Thoracic aorta (tissue), 2 donors: ENCODE measurements at regions not wholly inside any gene's neighbourhood (a gene's known extent, or its start where the extent isn't known, plus 50 kb on each side); places are given as distances from the start of the nearest gene placed in this dataset.

Experiments used
- ATAC-seq: fragments of 150-250 bp; one replicate; pipeline ENCODE4 v1.8.0; 2017; ENCODE audit warnings: low read depth; ENCODE audit not compliant: insufficient number of reproducible peaks, low FRiP score
- DNase-seq: peaks from one replicate; pipeline ENCODE4 v3.0.0-alpha.2; 2020; ENCODE audit warnings: low spot score
- H3K27ac ChIP-seq, 2 donors: fragments of 200-600 bp; sonication (generic); 1 replicate in 1 of 2; 2 replicates in 1 of 2; pipeline ENCODE4 v1.5.1; 2016; ENCODE audit warnings: mild to moderate bottlenecking in 2 of 2, moderate library complexity in 2 of 2
- H3K27me3 ChIP-seq: fragments of 200-600 bp; sonication (generic); replicated peaks from 2 replicates; pipeline ENCODE4 v1.6.0; 2016; ENCODE audit warnings: mild to moderate bottlenecking; ENCODE audit not compliant: insufficient read depth
- H3K36me3 ChIP-seq: fragments of 200-600 bp; sonication (generic); one replicate; pipeline ENCODE4 v1.5.1; 2016
- H3K4me1 ChIP-seq, 2 donors: fragments of 200-600 bp; sonication (generic); 1 replicate in 1 of 2; 2 replicates in 1 of 2; pipeline versions ENCODE4 v1.5.1 to v1.6.0; 2016; ENCODE audit warnings: low read depth in 2 of 2, mild to moderate bottlenecking in 1 of 2; ENCODE audit not compliant: control insufficient read depth in 1 of 2
- H3K4me3 ChIP-seq: fragments of 200-600 bp; sonication (generic); 2 replicates; pipeline ENCODE4 v1.5.1; 2016; ENCODE audit warnings: mild to moderate bottlenecking
- H3K9me3 ChIP-seq: fragments of 200-600 bp; sonication (generic); 2 replicates; pipeline ENCODE4 v1.5.1; 2016
- CTCF ChIP-seq: fragments of 200-600 bp; sonication (generic); IDR thresholded peaks from one replicate; pipeline ENCODE4 v1.5.1; 2019; ENCODE audit warnings: antibody characterized with exemption

- Histone ChIP-seq H3K9me3 (no peaks in the 10 kb centered on the region), H3K27ac (no peak overlapping the region), H3K36me3 (no peaks in the 10 kb centered on the region), H3K4me3 (no peak overlapping the region), H3K4me1 (no peaks in the 10 kb centered on the region), H3K27me3 (no peaks in the 10 kb centered on the region)
- ATAC-seq: no peak
- no peak for DNase-seq
- TF ChIP-seq CTCF: no peak
Measured at GRCh38 chr17:14818469-14818868, 446.7 kb downstream of the PMP22 start.

- no peaks in the 10 kb centered on the region for H3K4me1 ChIP-seq
- no peaks in the 10 kb centered on the region for H3K9me3 ChIP-seq
- no peak for TF ChIP-seq CTCF
- no peaks in the 10 kb centered on the region for H3K36me3 ChIP-seq
- H3K27me3 ChIP-seq: no peaks in the 10 kb centered on the region
- H3K4me3 ChIP-seq: no peak overlapping the region
- ATAC-seq (no peak), DNase-seq (no peak)
- H3K27ac ChIP-seq: no peak overlapping the region
Measured at GRCh38 chr17:14815079-14815478, 450.0 kb downstream of the PMP22 start.

GRCh38 chr17:14813649-14814370 lies 451.3 kb downstream of the PMP22 start:
- ATAC-seq (no peak), DNase-seq (no peak)
- Histone ChIP-seq H3K9me3 (no peaks in the 10 kb centered on the region), H3K4me1 (no peaks in the 10 kb centered on the region), H3K27ac (no peak overlapping the region), H3K27me3 (no peaks in the 10 kb centered on the region), H3K36me3 (no peaks in the 10 kb centered on the region), H3K4me3 (no peak overlapping the region)
- no peak for TF ChIP-seq CTCF

- ATAC-seq (no peak), DNase-seq (no peak)
- TF ChIP-seq CTCF: no peak
- Histone ChIP-seq H3K27me3 (no peaks in the 10 kb centered on the region), H3K27ac (no peak overlapping the region), H3K36me3 (no peaks in the 10 kb centered on the region), H3K4me3 (no peak overlapping the region), H3K9me3 (no peaks in the 10 kb centered on the region), H3K4me1 (no peaks in the 10 kb centered on the region)
Measured at GRCh38 chr17:14808425-14808824, 456.7 kb downstream of the PMP22 start.

GRCh38 chr17:14805348-14805747 lies 459.8 kb downstream of the PMP22 start:
- Histone ChIP-seq H3K36me3 (no peaks in the 10 kb centered on the region), H3K9me3 (no peaks in the 10 kb centered on the region), H3K4me3 (no peak overlapping the region), H3K27ac (no peak overlapping the region), H3K27me3 (no peaks in the 10 kb centered on the region), H3K4me1 (no peaks in the 10 kb centered on the region)
- ATAC-seq (no peak), DNase-seq (no peak)
- TF ChIP-seq CTCF: no peak
